Hepatic stellate cell (primary cell): ENCODE measurements at regions not wholly inside any gene's neighbourhood (a gene's known extent, or its start where the extent isn't known, plus 50 kb on each side); places are given as distances from the start of the nearest gene placed in this dataset.
"Not testable (repeated sequence)": the region's sequence is repeated elsewhere in the genome, so short reads cannot be mapped to it uniquely, and the experiment has no call there.

ENCODE experiments used
- DNase-seq: peaks from one replicate; pipeline ENCODE4 v3.0.0; 2011; ENCODE audit warnings: low spot score

DNA sequence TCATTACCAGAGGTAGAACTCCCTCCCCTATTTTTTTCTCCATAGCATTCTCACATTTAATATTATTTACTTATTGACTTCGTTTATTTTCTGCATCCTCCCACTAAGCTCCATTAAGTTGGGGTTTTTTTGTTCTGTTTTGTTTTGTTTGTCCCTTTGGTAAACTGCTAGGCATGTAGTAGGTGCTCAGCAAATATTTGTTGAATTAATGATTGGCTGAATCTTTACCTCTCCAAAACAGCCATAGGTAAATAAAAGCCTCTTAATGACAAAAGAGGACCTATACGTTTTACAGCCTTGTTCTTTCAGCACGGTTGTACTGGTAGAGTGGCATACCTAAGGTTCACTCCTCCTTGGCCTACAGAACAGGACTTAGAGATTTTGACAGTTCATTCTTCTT lies 52.0 kb downstream of the PRORP start:
- DNase-seq, result no peak

DNA sequence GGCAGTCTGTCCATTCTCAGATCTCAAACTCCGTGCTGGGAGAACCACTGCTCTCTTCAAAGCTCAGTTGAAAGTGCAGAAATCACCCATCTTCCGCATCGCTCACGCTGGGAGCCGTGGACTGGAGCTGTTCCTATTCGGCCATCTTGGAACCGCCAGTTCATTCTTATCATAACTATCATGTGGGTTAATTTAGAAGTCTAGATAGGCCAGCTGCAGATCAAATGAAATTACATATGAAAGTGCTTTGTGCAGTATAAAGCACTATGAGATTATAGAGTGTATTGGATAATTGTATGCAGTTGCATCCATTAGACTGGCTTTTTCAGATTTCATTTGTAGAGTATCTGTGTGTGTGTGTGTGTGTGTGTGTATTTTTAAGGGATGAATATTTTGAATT lies 57.8 kb downstream of the PRORP start:
- no peak for DNase-seq

DNA sequence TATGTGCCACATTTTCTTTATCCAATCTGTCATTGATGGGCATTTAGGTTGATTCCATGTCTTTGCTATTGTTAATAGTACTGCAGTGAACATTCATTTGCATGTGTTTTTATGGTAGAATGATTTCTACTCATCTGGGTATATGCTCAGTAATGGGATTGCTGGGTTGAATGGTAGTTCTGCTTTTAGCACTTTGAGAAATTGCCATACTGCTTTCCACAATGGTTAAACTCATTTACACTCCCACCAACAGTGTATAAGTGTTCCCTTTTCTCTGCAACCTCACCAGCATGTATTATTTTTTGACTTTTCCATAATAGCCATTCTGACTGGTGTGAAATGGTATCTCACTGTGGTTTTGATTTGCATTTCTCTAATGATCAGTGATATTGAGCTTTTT lies 62.5 kb downstream of the PRORP start:
- not testable (repeated sequence) for DNase-seq

DNA sequence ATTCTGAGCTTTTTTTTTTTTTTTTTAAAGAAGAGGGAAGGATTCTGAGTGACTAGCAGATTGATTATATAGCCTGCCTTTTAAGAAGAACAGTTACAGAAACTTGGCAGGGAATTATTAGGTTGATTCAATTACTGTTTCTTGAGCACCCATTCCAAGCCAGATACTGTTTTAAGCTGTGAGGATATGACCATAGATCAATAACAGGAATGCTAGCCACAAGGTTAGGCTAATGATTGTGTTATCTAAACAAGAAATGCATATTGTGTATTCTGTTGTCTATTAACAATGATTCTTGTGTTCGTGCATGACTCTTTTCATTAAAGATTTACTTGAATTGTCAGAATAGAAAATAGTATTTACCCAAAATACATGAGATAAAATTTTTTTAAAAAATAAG lies 67.1 kb downstream of the PRORP start:
- no peak for DNase-seq

DNA sequence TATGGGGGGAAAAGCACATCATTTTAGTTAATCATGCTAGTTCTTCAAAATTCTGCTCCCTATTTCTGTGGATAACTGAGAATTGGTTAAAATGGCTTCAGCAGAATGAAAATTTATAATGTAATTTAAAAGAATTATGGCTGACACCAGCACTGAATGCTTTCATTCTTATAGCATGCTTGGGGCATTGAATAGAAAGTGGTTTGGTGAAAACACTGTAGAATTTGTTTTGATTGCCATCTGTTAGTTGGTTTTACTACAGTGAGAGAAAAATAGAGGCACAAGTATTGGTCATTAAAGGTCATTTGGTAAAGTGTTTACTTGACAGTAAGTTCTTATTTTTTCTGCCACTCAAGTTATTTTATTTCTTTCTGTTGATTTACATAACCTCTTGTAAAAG lies 70.8 kb downstream of the PRORP start:
- DNase-seq, result no peak

DNA sequence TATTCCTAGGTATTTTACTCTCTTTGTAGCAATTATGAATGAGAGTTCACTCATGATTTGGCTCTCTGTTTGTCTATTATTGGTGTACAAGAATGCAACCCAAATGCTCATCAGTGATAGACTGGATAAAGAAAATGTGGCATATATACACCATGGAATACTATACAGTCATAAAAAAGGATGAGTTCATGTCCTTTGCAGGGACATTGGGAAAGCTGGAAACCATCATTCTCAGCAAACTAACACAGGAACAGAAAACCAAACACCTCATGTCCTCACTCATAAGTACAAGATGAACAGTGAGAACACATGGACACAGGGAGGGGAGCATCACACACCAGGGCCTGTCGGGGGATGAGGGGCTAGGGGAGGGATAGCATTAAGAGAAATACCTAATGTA lies 71.8 kb downstream of the PRORP start:
- DNase-seq, result not testable (repeated sequence)

DNA sequence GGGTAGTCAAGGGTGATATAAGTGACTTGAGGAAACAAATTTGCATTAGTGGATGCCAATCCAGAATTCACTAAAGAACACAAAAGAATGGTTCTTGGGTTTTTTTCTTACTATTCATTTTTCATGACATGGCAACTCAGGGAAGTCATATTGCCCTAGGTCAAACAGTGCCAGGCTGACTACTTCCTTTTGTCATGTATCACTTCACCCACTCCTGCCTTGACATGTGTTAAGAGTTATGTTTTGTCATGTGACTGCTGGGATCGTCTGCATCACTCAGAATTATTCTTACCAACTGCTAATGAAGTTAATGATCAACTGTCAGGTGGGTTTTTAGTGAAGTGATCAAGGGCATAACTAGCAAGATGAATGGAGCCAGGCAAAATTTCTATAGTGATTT lies 74.2 kb downstream of the PRORP start:
- DNase-seq, result no peak

DNA sequence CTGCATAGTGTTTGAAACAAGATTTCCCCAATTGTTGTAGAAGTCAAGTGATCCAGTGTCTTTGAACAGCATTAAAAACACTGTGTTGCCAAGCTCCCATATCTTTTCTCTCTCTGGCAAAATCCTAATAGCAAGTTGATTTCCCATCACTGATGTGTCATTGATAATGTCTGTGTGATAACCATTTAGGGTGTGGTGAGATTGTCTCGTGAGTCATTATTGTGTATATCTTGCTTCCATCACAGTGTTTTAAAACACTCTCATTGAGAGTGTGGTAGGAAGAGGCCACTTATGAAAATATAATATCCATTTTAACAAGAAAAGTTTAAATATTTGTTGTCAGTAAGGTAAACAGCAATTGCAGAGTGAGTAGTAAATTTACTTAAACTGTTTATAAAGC lies 74.7 kb downstream of the PRORP start:
- peak; percentile 11 for DNase-seq

DNA sequence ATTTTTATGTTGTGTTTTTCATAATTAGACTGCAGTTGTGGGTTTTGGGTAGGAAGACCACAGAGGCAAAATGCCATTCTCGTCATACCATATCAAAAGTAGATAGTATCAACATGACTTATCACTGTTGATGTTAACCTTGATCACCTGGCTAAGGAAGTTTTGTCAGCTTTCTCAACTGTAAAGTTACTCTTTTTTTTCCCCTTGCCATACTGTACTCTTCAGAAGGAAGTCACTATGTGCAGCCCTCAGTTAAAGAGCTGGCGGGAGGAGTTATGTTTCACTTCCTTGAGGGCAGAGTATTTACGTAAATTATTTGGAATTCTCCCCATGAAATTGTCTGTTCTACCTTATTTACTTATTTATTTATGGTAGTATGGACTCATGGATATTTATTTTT lies 78.7 kb downstream of the PRORP start:
- no peak for DNase-seq

DNA sequence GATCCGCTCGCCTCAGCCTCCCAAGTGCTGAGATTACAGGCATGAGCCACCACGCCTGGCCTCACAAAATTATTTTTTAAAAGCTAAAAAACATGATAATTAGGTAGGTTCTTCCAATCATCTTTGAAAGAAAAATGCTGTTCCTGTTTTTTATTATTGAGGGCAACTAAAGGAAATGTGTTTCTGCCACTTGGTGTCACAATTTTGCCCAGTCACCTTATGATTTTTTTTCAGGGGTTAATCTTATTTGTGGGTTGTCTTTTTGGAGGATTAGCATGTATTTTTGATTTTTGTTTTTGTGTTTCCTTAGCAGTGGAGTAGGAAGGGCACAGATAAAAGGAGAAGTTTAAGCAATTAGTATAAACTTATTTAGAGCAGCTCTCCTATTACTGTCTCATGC lies 79.8 kb downstream of the PRORP start:
- DNase-seq, result no peak

DNA sequence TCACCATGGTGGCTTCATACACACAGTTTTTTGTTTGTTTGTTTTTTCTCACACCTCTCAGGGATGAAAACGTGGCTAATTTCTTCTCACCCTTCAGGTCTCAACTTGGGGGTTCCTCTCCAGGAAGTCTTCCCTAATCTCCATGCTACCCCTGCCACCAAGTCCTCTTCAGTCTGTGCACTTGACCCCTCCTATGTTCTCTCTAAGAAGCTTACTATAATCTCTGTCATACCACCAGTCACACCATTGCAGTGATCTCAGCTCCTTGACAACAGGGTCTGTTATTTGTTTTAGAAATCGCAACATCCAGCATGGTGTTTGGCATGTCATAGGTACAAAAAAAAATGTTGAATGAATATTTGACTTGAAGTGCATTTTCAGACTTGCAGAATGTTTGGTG lies 83.4 kb downstream of the PRORP start:
- DNase-seq, result no peak

DNA sequence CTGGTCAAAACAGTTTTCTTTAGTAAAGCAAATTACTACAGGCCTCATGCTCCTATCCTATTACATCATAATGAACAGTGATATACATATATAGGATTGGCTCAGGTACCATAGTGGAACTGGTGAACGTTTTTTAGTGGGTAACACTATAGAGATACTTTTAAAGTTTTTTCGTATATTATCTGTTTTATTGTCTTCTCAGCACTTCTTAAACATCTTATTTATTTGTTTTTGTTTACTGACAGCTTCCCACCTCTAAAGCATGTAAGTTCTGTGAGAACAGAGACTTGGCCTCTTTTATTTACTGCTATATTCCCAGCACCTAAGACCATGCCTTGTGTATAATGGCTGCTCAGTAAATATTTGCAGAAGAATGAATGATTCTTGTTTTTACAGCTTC lies 81.1 kb upstream of the PSMA6 start:
- DNase-seq, result no peak

DNA sequence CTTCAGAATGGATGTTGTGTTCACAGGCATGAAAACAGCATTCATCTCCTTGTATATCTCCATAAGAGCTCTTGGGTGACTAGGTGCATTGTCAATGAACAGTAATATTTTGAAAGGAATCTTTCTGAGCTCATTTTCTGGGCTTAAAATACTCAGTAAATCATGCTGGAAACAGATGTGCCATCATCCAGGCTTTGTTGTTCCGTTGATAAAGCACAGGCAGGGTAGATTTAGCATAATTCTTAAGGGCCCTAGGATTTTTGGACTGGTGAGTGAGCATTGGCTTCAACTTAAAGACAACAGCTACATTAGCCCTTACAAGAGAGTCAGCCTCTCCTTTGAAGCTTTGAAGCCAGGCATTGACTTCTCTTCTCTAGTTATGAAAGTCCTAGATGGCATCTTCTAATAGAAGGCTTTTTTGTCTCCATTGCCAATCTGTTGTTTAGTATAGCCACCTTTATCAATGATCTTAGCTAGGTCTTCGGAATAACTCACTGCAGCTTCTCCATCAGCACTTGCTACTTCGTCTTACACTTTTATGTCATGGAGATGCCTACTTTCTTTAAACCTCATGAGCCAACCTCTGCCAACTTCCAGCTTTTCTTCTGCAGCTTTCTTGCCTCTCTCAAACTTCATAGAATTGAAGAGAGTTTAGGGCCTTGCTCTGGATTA lies 79.6 kb upstream of the PSMA6 start:
- no peak for DNase-seq

DNA sequence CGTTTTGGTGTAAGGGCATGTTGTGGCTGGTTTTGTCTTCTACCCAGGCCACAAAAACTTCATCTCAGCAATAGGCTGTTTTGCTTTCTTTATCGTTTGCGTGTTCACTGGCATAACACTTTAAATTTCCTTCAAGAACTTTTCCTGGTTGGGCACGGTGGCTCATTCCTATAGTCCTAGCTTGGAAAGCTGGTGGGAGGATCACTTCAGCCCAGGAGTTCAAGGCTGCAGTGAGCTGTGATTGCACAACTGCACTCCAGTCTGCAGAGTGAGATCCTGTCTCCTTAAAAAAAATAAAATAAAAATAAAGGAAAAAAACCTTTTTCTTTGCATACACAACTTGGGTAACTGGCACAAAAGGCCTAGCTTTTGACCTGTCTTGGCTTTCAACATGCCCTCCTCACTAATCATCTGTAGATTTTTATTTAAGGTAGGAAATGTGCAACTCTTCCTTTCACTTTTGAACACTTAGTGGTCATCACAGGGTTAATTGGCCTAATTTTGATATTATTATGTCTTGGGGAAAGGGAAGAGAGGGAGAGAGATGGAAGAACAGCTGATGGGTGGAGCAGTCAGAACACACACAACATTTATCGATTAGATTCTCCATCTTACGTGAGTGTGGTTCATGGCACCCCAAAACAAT lies 78.9 kb upstream of the PSMA6 start:
- no peak for DNase-seq

DNA sequence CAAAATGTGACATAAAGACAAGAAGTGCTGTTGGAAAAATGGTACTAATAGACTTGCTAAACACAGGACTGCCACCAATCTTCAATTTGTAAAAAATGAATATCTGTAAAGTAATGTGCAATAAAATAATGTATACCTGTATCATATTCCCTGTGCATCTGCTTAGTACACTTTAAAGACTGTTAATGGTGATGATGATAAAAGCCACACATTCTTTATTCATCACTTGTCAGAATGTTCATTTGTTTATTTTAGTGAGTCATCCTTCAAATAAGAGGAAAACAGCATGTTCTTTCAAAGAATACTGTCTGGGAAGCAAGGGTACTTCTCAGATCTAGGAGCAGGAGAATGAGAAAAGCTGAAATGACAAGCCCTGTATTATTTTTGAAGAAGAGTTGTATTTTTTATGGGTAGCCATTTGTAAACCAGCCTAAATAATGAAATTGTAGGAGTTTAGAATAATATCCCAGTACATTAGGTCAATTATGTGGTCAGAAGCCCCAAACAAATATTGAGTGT lies 78.3 kb upstream of the PSMA6 start:
- peak; percentile 9 for DNase-seq

DNA sequence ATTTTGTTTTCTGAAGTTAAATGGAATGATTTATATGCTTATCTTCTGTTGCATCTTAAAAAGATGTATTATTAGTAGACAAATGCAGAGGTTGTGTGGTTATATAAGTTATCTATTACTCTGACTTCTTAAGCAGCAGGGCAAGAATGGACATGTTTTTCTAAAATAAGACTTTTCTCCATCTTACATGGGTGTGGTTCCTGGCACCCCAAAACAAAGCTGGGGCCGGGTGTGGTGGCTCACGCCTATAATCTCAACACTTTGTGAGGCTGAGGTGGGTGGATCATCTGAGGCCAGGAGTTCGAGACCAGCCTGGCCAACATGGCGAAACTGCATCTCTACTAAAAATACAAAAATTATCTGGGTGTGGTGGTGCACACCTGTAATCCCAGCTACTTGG lies 77.8 kb upstream of the PSMA6 start:
- DNase-seq, result not testable (repeated sequence)

DNA sequence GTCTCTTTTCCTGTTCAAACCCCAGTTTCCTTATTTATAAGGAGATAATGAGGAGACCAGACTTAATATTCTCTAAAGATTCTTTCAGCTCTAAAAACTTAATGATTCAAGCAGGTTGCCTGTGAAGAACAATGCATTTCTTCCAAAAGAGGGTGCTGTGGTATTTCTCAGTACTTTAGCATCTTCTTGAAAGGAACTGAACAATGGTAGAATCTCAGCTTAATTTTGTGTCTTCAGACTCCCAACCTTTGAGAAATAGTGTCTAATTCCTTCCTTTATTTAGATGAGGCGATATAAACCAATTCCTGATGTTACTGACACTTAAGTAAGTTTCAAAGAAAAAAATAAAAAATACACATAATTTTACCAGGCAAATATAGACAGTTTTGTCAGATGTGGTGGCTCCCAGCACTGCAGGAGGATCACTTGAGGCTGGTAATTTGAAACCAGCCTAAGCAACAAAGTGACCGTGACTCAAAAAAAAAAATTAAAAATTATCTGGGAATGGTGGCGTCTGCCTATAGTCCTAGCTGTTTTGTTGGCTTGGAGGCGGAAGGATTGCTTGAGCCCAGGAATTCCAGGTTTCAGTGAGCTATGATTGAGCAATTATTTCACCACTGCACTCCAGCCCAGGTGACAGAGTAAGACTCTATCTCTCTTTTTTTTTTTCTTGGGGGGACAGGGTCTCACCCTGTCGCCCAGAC lies 76.9 kb upstream of the PSMA6 start:
- DNase-seq, result peak; percentile 14

DNA sequence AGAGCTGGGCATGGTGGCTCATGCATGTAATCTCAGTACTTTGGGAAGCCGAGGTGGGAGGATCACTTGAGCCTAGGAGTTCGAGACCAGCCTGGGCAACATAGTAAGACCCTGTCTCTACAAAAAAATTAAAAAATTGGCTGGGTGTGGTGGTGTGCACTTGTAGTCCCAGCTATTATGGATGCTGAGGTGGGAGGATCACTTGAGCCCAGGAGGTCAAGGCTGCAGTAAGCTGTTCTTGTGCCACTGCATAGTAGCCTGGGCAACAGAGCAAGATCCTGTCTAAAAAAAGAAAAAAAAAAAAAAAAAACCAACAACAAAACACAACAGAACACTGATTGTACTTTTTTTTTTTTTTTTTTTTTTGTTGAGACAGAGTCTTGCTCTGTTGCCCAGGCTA lies 74.0 kb upstream of the PSMA6 start:
- DNase-seq, result not testable (repeated sequence)

DNA sequence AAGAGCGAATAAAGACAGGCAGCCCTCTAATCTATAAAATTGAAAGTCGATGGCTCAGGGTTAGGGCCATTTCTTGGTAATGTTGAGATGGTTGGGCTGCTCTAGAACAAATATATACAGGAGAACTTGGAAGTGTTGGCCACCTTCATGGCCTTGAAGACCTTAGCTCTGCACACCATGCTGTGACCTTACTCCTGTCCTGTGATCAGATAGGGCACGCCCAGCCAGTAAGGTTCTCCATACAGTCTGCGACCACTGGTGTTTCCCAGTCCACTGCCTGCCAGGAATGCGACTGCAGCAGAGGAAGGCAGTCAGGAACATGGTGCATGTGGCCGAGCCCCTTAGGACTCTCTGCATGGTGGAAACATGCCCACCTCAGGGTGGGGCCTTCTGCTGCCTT lies 73.2 kb upstream of the PSMA6 start:
- DNase-seq, result no peak

DNA sequence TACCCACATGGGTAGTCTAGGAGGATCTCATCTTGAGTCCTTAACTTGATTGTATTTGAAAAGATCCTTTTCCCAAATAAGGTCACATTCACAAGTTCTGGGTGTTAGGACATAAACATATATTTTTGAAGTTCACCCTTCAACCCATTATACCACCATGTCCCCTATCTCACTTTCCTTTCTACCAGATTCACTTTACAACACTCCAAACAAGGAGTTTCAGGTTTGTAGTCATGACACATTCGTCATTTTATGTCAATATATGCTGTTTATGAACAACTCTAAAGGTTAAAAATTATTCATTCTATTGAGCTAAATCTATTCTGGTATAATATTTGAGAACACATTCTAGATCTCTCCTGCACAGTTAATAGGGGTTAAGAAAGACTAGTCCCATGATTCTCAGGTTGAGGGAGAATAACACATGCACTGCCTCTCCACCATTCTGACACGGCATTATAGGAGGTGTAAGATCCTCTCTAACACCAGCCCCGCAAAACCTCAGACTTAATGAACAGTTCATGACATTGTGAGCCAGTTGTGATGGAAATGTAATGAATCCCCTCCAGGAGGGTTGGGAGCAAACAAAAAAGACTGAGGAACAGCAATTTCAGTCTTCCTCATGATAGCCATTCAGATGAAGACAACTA lies 72.0 kb upstream of the PSMA6 start:
- DNase-seq, result no peak

DNA sequence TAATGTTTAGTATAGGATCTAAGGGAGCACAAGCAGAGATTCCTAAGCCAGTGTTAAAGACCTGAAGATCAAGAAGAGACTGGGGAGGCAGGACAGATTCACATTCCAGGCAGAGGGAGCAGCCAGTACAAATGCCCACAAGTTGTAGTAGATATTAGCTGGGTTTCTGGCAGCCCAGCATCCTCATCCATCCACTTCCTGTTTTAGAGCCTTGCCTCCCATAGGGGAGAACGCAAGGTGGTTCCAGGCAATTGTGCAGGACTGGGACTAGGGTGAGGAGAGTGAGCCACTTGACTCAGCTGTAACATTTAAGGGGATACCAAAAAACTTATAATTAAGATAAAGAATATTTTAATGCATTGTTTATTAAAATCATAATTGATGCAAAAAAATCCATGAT lies 71.3 kb upstream of the PSMA6 start:
- DNase-seq, result no peak

DNA sequence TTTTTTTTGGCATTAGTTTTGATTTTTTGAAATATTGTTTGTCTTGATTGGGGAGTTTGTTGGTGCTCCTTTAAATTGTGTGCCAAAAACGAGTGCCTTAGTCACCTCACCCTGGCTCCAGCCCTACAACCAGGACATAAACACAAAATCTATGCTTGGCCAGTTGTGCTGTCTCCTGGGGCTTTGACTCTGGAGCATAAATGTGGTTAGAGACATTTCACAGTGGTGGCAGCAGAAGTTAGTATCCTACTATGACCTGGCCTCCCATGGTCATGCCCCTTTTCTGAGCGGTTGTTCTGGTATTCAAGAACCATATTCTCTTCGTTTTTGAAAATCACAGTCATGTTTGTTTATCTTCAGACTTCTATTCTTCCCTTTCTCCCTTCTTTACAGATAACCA lies 70.7 kb upstream of the PSMA6 start:
- DNase-seq, result no peak

DNA sequence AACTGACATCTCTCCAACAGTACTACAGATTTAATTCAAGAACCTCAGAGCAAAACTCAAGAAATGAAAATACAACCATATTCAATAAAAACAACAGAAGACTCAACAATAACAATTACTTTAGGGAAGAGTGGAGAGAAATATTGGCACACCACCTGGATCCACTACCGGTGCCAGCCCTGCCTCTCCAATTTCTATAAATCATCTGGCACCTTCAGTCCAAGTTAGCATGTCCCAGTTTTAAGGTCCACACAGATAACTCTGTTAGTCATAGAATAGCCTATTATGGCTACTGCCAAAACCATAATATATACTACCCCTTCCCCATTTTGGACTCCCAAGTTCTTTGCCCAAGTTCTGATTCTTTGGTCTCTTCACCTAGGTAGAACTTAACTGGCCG lies 69.9 kb upstream of the PSMA6 start:
- DNase-seq, result no peak
